GM12878 (cell line): ENCODE measurements at regions not wholly inside any gene's neighbourhood (a gene's known extent, or its start where the extent isn't known, plus 50 kb on each side); places are given as distances from the start of the nearest gene placed in this dataset.

Experiments used
- CBX3 ChIP-seq: fragments of 200-600 bp; sonication (generic); IDR thresholded peaks from 2 replicates; pipeline ENCODE4 v1.6.1; 2016; ENCODE audit warnings: low read depth, borderline replicate concordance
- CHD2 ChIP-seq: IDR thresholded peaks from 2 replicates; pipeline ENCODE4 v1.6.1; 2011; ENCODE audit warnings: low read depth, low read length, improper control_type of control experiment, borderline replicate concordance
- GABPA ChIP-seq: IDR thresholded peaks from 2 replicates; pipeline ENCODE4 v1.6.1; 2014; ENCODE audit warnings: antibody characterized with exemption, low read depth, mild to moderate bottlenecking, inconsistent platforms
- GATAD2B ChIP-seq: fragments of 450-650 bp; conservative IDR thresholded peaks from 2 replicates; pipeline ENCODE4 v1.6.1; 2017; ENCODE audit warnings: low read depth, mild to moderate bottlenecking, moderate library complexity
- IRF4 ChIP-seq: IDR thresholded peaks from 2 replicates; pipeline ENCODE4 v1.6.1; 2011; ENCODE audit warnings: low read depth, low read length
- KLF5 ChIP-seq: fragments of 450-650 bp; IDR thresholded peaks from 2 replicates; pipeline ENCODE4 v1.6.1; 2014; ENCODE audit warnings: mild to moderate bottlenecking; ENCODE audit not compliant: partially characterized antibody
- RELB ChIP-seq: fragments of 450-650 bp; IDR thresholded peaks from 2 replicates; pipeline ENCODE4 v1.6.1; 2017; ENCODE audit warnings: low read depth, mild to moderate bottlenecking, moderate library complexity
- TBL1XR1 ChIP-seq: IDR thresholded peaks from 2 replicates; pipeline ENCODE4 v1.6.1; 2012; ENCODE audit warnings: low read depth, low read length, improper control_type of control experiment
- ZBTB40 ChIP-seq: fragments of 450-650 bp; IDR thresholded peaks from 2 replicates; pipeline ENCODE4 v1.6.1; 2016; ENCODE audit warnings: mild to moderate bottlenecking, moderate library complexity, borderline replicate concordance

GRCh38 chr20:24764794-24765202 lies 184.3 kb upstream of the CST7 start (continued):
- TF ChIP-seq ZBTB40 = no peak
- TF ChIP-seq GATAD2B = no peak
- TF ChIP-seq CBX3 = no peak
- TF ChIP-seq KLF5 = no peak
- no peak for TF ChIP-seq RELB
- TF ChIP-seq GABPA = no peak
- no peak for TF ChIP-seq IRF4
- no peak for TF ChIP-seq TBL1XR1
- no peak for TF ChIP-seq CHD2
